ENCODE measurements at regions not wholly inside any gene's neighbourhood (a gene's known extent, or its start where the extent isn't known, plus 50 kb on each side); places are given as distances from the start of the nearest gene placed in this dataset.

GRCh38 chr6:95670011-95670463 lies 92.7 kb downstream of the MANEA start:
- TF ChIP-seq POU2F2 (IDR thresholded peaks at IDR 0.05; ENCODE audit: low read depth, low read length) (no peak), POLR2A (IDR thresholded peaks at IDR 0.05; ENCODE audit: low read depth, low read length) (no peak), TAF1 (IDR thresholded peaks at IDR 0.05; ENCODE audit: low read depth, low read length) (no peak), SPI1 (IDR thresholded peaks at IDR 0.05; ENCODE audit: low read depth, low read length) (no peak), POLR2AphosphoS5 (IDR thresholded peaks at IDR 0.05; ENCODE audit: low read depth, low read length) (no peak), PAX5 (IDR thresholded peaks at IDR 0.05; ENCODE audit: insufficient read depth, low read length, severe bottlenecking) (no peak)

Data from GM12891 (cell line).